ENCODE measurements at regions not wholly inside any gene's neighbourhood (a gene's known extent, or its start where the extent isn't known, plus 50 kb on each side); places are given as distances from the start of the nearest gene placed in this dataset.

GRCh38 chr5:109249126-109249525 is 160.6 kb downstream of the PJA2 start:
- no peak for DNase-seq
- H3K4me3 ChIP-seq (ENCODE audit: low read length), result no peak overlapping the region

GRCh38 chr5:109247986-109248385 is 161.8 kb downstream of the PJA2 start:
- Histone ChIP-seq H3K27me3 (replicated peaks; ENCODE audit: insufficient read depth, low read length) (no peaks in the 10 kb centered on the region), H3K27ac (ENCODE audit: low read length) (peak overlapping the region; percentile 69), H3K36me3 (replicated peaks; ENCODE audit: insufficient read depth, low read length) (no peaks in the 10 kb centered on the region), H3F3A (ENCODE audit: insufficient read depth, low read length) (peaks cover 9% of the 10 kb centered on the region; the same call in 1 of the 2 replicates), H3K9ac (ENCODE audit: low read length) (no peak overlapping the region), H3K4me2 (ENCODE audit: low read depth, low read length) (peak overlapping the region; percentile 65; the same call in 1 of the 2 replicates), H2AFZ (ENCODE audit: low read length) (peak overlapping the region; percentile 52), H3K9me3 (replicated peaks; ENCODE audit: insufficient read depth, low read length) (no peaks in the 10 kb centered on the region), H3K4me1 (ENCODE audit: low read length) (peaks cover 18% of the 10 kb centered on the region), H3K79me2 (ENCODE audit: low read length) (no peaks in the 10 kb centered on the region), H4K20me1 (ENCODE audit: insufficient read depth, low read length) (no peaks in the 10 kb centered on the region), H3K4me3 (ENCODE audit: low read length) (no peak overlapping the region), H3K9me2 (replicated peaks; ENCODE audit: insufficient read depth, low read length) (no peaks in the 10 kb centered on the region)
- no peak for TF ChIP-seq EZH2phosphoT487 (IDR thresholded peaks at IDR 0.05; ENCODE audit: low read length)
- DNase-seq, result peak; percentile 51

More at GRCh38 chr5:109249126-109249525, 160.6 kb downstream of the PJA2 start:
- H3K4me2 ChIP-seq (ENCODE audit: low read depth, low read length), result no peak overlapping the region
- no peaks in the 10 kb centered on the region for H3K9me2 ChIP-seq (replicated peaks; ENCODE audit: insufficient read depth, low read length)
- H3K27ac ChIP-seq (ENCODE audit: low read length), result no peak overlapping the region
- no peaks in the 10 kb centered on the region for H3K27me3 ChIP-seq (replicated peaks; ENCODE audit: insufficient read depth, low read length)
- no peak overlapping the region for H2AFZ ChIP-seq (ENCODE audit: low read length)
- no peaks in the 10 kb centered on the region for H4K20me1 ChIP-seq (ENCODE audit: insufficient read depth, low read length)
- TF ChIP-seq EZH2 (optimal IDR thresholded peaks at IDR 0.05; ENCODE audit: low read depth, low read length), result no peak
- no peaks in the 10 kb centered on the region for H3K79me2 ChIP-seq (ENCODE audit: low read length)
- no peak overlapping the region for H3K9ac ChIP-seq (ENCODE audit: low read length)
- H3K36me3 ChIP-seq (replicated peaks; ENCODE audit: insufficient read depth, low read length), result no peaks in the 10 kb centered on the region
- peaks cover 18% of the 10 kb centered on the region for H3K4me1 ChIP-seq (ENCODE audit: low read length)
- H3F3A ChIP-seq (ENCODE audit: insufficient read depth, low read length), result peaks cover 9% of the 10 kb centered on the region; the same call in 1 of the 2 replicates
- H3K9me3 ChIP-seq (replicated peaks; ENCODE audit: insufficient read depth, low read length), result no peaks in the 10 kb centered on the region

DNA sequence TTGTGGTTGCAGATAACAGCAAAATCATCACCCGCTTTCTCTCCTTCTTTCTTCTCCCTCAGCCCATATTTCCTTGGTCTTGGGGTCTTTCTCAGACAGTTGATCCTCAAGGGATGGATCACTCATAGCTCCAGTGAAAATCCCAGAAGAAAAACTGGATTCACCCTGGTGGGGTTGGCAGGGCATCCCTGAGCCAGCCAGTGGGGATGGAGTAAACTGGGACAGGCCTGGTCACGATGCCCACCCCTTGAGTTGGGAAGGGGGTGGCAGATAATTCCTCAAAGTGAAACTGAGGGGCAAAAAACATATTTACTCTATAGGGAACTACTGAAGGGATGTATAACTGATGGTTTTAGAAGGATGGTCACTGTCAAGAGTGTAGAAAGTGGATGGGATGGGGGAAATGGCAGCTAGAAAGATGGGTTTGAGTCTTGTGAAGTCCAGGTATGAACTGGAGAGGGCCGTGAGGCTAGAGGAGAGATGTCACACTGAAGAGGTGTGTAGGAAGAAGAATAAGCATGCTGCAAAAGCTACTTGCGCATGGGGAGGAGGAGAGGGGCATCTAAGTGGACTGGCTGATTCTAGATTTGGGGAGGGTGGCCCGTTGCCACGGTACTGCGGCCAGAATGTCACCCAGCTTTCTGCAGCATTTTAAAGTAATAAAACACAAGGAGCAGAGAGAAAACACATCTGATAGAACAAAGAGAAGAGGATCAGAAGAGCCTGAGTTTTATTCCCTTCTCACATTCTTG is 162.8 kb downstream of the PJA2 start:
- Histone ChIP-seq H3F3A (ENCODE audit: insufficient read depth, low read length) (peaks cover 9% of the 10 kb centered on the region; the same call in 1 of the 2 replicates), H3K4me1 (ENCODE audit: low read length) (peaks cover 26% of the 10 kb centered on the region), H3K9me2 (replicated peaks; ENCODE audit: insufficient read depth, low read length) (no peaks in the 10 kb centered on the region), H3K27me3 (replicated peaks; ENCODE audit: insufficient read depth, low read length) (no peaks in the 10 kb centered on the region), H2AFZ (ENCODE audit: low read length) (no peak overlapping the region), H4K20me1 (ENCODE audit: insufficient read depth, low read length) (no peaks in the 10 kb centered on the region), H3K9ac (ENCODE audit: low read length) (no peak overlapping the region), H3K9me3 (replicated peaks; ENCODE audit: insufficient read depth, low read length) (no peaks in the 10 kb centered on the region), H3K4me3 (ENCODE audit: low read length) (no peak overlapping the region), H3K4me2 (ENCODE audit: low read depth, low read length) (no peak overlapping the region), H3K27ac (ENCODE audit: low read length) (no peak overlapping the region), H3K79me2 (ENCODE audit: low read length) (no peaks in the 10 kb centered on the region), H3K36me3 (replicated peaks; ENCODE audit: insufficient read depth, low read length) (no peaks in the 10 kb centered on the region)
- no peak for TF ChIP-seq EZH2phosphoT487 (IDR thresholded peaks at IDR 0.05; ENCODE audit: low read length)
- TF ChIP-seq CTCF (IDR thresholded peaks at IDR 0.05; ENCODE audit: low read length), result no peak
- TF ChIP-seq EZH2 (optimal IDR thresholded peaks at IDR 0.05; ENCODE audit: low read depth, low read length), result no peak
- no peak for DNase-seq

Data from MM.1S (cell line).